ENCODE measurements at regions not wholly inside any gene's neighbourhood (a gene's known extent, or its start where the extent isn't known, plus 50 kb on each side); places are given as distances from the start of the nearest gene placed in this dataset.
"Not testable (repeated sequence)": the region's sequence is repeated elsewhere in the genome, so short reads cannot be mapped to it uniquely, and the experiment has no call there.

DNA sequence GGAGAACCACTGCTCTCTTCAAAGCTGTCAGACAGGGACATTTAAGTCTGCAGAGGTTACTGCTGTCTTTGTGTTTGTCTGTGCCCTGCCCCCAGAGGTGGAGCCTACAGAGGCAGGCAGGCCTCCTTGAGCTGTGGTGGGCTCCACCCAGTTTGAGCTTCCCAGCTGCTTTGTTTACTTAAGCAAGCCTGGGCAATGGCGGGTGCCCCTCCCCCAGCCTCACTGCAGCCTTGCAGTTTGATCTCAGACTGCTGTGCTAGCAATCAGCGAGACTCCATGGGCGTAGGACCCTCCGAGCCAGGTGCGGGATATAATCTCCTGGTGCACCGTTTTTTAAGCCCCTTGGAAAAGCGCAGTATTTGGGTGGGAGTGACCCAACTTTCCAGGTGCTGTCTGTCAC is 290.6 kb upstream of the MEIS1 start:
- TF ChIP-seq, protein P1, sequence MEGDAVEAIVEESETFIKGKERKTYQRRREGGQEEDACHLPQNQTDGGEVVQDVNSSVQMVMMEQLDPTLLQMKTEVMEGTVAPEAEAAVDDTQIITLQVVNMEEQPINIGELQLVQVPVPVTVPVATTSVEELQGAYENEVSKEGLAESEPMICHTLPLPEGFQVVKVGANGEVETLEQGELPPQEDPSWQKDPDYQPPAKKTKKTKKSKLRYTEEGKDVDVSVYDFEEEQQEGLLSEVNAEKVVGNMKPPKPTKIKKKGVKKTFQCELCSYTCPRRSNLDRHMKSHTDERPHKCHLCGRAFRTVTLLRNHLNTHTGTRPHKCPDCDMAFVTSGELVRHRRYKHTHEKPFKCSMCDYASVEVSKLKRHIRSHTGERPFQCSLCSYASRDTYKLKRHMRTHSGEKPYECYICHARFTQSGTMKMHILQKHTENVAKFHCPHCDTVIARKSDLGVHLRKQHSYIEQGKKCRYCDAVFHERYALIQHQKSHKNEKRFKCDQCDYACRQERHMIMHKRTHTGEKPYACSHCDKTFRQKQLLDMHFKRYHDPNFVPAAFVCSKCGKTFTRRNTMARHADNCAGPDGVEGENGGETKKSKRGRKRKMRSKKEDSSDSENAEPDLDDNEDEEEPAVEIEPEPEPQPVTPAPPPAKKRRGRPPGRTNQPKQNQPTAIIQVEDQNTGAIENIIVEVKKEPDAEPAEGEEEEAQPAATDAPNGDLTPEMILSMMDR (conservative IDR thresholded peaks at IDR 0.05; ENCODE audit: low read length), result not testable (repeated sequence)
- not testable (repeated sequence) for TF ChIP-seq EZH2phosphoT487 (IDR thresholded peaks at IDR 0.05; ENCODE audit: borderline replicate concordance)

Measured in Loucy (cell line).